ENCODE measurements at regions not wholly inside any gene's neighbourhood (a gene's known extent, or its start where the extent isn't known, plus 50 kb on each side); places are given as distances from the start of the nearest gene placed in this dataset.

DNA sequence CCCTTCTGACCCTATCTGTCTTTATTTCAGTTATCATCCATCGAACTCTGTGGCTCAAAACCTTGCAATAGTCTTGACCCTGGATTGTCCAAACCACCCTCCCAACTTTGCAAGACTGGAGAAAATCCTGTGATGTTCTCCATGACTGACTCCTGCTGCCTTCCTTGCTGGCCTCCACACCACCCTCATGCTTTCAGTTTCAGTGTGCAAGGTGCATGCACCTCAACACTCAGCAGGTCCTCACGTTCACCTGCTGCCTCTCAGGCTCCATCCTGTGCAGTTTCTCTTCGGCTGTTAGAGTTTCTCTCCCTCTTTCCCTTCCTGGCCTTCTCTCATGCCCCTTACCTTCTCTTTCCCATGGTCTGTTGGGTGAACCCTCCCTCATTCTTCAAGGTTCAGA, 59.4 kb upstream of the ASIC2 start:
- DNase-seq: no peak

DNA sequence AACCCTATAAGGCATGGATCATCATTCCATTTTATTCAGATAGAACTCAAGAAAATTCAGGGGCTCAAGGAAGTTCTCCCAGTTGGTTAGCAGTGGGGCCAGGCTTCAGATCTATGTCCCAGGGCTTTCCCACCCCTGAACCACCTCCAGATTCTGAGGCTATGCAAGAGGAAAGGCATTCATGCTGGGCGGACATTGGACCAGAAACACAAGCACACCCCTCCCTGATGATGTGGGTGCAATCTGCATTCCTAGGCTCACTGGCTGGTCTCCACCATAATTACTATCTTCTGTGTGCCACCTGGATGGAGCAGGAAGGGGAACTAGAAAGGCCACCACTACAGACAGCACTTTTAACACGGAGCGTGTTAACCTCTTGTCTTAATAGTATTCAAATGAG, 63.2 kb upstream of the ASIC2 start:
- no peak for DNase-seq

DNA sequence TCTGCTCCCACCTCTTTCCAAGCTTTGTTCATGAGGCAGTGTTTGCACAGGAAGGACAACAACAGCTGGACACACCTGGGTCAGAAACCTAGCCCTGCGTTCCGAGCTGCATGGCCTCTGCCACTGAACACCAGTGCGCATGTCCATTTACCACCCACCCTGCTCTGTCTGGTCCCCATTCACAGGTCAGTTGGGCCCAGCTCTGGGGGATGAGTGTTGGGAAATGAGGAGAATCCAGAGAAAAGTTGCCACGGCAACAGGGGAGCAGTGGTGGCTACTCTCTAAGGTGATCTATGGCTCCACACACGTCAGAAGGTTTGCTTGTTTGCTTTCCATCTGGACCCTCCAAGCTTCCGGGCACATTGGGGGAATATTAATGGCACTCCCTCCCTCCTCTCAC, 70.4 kb upstream of the ASIC2 start:
- DNase-seq: no peak

DNA sequence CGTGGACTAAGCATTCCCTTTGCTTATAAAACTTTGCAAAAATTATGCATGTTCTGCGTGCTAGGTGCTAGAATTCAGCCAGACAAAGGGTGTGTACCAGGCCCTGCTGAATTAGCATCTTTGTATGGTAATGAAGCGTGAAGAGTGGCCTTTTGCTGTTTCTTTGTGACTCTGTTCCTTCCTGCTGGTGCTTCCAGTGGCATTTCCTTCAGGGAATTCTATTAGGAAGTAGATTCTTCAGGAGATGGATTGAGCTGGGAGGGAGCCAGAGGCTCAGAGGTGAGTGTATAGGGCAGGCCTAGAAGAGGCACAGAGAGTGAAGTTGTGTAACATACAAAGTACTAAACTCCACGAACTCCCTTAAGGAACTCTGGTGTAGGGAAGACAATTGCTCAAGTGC, 73.9 kb upstream of the ASIC2 start:
- DNase-seq: no peak

DNA sequence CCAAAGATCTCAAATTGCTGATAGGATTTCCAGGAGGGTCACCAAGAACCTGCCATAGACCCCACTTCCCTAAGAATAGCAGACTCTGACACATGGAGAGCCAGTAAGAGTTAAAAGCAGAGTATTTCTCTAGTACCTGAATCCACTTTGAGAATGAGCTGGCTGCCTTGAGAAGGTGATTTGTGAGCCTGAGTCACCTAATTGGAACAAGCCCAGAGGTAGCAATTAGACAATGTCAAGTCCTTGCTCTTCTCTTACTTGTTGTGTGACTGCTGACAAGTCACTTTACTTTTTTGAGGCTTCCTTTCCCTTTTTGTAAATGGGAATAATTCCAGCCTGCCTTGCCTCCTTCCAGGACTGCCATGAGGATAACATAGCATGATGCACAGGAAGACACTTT, 76.1 kb upstream of the ASIC2 start:
- no peak for DNase-seq

DNA sequence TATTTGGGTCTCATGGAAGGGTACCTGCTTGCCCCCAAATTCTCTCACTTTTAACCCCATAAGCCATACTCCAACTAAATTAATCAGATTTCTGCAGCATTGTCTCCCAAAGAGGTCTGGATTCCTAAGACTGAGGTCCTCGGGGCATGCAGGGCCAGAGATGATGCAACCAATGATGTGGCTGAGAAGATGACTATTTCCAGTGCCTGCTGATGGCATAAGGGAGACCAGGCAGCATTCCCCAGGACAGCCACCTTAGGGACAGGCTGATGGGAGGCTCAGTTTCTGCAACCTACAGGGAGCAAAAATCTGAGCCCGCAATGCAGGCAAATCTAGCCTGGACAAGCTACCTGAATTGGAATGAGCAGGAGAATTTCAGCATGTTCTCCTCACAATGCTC, 76.8 kb upstream of the ASIC2 start:
- DNase-seq: no peak

DNA sequence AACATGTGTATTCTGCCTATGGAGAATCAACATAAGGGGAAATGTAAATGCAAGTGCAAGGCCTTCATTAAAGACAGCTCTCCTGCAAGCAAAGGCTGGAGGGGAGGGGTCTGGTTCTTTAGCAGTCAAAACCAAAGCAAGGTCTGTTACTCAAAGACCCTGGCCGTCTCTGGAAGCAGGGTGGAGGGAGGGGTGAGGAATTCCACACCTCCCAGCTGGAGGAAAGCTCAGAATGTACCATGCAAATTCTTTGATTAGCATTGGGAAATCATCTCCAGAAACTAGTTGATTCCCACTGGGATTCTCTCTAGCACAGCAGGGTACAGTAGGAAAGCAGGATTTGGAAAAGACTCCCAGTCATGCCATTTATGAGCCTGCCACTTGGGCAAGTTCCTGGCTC, 77.3 kb upstream of the ASIC2 start:
- no peak for DNase-seq

DNA sequence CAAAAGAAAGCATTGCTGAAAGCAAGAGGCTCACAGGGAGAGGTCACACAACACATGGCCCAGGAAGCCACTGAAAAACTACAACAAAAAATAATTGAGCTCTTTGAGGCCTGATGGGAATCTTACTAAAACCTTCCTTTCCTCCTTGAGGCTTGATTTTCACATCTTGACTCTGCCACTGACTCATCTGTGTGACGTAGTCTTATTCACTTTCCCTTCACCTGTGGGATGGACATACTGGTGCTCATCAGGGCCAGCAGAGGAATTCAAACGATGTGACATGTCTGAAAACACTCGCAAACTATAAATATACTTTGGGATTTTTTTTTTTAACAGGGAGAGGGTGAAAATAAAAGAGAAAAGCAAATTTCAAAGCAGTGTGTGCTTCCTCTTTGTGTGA, 78.3 kb upstream of the ASIC2 start:
- no peak for DNase-seq

DNA sequence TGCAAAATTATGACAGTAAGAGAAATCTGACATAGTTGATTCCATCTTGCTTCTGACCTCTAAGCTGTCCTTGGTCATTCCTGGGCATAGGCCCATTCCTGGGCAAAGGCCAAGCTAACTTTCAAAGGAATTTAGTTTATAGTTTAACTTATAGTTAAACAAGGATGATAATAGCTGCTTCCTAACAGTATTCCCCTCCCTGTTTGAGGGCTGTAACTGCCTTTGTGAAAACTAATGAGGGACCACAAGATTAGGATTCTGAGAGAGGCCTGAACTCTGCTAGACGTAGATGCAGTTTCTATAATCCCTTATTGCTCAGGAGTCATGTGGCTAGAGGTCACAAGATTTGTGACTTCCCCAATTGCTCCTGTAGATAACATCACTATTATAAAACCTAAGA, 80.2 kb upstream of the ASIC2 start:
- no peak for DNase-seq

DNA sequence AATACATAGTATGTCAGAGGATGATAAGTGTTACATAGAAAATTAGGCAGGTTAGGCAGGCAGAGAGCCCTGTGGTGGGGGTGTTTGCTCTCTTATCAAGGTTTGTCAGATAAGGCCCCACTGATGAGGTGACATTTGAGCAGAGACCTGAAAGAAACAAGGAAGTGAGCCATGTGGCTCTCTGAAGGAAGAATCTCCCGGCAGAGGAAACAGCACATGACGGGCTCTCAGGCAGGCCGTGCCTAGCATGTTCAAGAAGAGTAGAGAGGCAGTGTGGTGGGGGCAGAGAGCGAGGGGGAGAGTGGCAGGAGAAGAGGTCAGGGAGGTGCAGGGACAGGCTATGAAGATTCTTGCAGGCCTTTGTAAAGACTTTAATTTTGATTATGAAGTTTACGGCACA, 82.0 kb upstream of the ASIC2 start:
- no peak for DNase-seq

DNA sequence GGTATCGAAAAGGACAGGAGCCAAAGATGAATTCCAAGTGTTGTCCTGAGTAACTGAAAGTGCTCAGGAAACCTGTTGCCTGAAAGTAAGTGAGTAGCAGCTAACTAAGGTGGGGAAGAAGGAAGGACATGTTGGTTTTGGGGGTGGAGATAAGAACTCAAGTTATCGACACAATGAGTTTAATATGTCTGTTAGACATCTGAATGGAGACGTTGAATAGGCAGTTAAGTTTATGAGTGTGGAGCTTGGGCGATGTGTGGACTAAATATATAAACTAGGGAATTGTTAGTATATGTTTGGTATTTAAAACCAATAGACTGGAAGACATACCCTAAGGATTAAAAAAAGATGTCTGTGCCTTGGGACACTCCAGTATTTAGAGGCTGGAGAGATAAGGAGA, 82.7 kb upstream of the ASIC2 start:
- no peak for DNase-seq

DNA sequence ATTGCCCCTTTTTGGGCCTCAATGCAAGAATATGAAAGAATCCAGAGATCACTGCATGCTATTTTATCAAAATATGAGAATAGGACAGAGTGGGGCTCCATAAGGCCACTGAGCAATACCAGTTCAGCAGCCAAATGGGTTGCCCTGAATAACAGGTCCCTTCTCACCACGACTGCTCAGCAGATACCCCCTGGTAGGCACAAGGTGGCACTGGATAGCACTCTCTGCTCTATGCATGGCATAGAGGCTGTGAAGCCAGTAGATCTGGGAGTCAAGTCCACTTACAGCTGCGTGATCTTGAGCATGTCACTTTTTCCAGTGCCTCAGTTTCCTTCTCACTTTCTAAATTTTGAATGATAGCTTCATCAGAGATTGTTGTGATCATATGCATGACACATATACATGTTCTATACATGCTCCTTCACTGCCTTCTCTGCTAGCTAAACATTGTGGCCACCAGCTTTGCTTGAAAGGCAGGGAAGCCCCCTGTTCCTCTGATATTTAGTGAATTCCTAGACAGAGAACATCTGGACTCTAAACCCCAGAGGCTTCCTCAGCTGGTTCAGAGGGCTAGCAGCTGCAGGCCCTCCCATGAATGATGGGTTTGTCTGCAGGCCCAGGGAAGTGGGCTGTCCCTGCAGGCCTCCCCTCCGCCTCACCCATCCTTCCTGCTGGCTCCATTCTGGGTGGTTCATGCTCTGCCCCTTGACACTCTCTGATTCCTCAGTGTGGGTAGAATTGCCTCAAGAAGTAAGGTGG, 84.9 kb upstream of the ASIC2 start:
- DNase-seq: no peak

DNA sequence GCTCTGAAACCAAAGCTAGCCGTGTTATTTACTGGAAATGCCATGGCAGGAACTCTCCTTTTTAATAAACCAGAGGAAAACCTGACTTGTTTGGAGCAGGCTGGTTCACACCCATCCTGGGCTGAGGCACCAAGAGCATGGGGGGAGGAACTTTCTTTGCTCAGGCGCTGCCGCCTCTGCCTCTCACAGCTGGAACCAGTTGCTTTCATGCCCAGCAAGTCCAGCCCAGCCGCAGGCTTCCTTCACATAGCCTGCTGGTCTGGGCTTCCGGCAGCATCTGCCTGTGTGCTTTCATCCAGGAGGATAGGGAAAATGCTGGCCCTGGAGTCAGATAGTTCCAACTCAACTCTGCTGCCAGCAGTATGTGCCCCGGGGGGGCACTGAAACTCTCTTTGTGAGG, 88.1 kb upstream of the ASIC2 start:
- no peak for DNase-seq

DNA sequence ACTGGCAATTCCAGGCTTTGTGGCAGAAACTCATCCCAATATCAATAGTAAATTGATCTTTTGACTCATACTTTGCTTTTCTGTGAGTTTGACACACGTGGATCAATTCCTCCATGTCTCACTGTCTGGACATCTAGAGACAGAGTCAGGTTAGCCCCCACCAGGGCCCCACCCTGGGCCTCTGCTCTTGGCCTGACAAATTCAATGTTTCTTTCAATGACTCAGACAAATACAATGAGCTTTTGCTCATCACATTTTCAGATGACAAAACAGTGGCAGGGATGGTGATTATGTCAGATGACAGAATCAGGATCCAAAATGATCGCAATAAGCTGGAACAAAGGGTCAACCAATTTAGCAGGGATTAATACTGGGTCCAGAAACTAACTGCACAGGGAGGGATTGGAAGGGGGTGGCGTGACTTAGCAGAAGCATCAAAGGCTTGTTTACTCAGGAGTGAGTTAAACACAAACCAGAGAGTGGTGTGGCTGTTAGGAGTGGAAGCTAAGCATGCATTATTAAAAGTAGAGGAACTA, 90.5 kb upstream of the ASIC2 start:
- DNase-seq: no peak

DNA sequence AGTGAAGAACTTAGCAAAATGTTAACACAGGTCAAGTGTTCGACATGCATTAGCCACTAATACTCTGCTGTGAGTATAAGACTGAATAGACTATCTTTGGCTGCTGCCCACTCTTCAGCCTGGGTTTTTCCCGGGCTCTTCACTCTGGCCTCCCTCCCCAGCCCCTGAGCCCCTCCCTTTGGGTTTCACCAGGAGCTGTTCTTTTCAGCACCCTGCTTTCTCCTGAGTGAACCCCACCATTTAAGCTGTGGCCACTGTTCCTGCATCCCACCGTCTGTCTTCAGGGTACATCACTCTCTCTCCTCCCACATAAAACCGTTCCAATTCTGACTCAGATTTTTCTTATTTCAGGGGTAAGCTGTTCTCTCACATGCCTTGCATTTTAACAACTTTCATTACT, 92.0 kb upstream of the ASIC2 start:
- no peak for DNase-seq

DNA sequence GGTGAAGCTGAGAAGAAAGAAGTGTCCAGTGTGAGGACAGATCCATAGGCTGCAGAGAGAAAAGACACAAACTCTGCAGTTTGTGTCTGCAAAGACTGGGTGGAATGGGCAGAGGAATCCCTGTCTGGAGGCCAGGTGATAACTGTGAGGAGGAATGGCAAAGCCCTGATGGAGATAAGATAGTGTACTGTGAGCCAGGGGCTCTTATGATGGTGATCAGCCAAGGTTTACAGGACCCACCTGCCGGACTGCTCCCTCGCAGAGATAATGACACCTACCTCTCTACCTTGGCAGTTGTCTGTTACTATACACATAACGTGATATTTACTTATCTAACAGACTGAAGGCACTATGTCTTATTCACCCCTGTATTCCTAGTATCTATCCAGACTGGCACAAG, 92.6 kb upstream of the ASIC2 start:
- DNase-seq: no peak

DNA sequence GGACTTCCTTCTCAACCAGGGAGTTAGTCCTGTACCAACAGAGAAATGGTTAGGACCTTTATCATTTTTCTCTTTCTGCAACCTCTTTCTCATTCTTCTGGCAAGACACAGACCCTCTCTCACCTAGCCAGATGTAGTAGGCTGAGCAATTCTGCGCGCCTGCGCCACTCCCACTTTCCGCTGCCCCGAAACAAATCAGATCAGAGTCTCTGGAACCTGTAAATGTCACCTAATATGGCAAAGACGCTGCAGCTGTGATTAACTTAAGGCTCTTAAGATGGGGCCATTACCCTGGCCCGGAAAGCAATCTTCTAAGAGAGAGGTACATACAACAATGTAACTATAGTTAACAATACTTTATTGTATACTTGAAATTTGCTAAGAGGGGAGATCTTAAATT, 94.3 kb upstream of the ASIC2 start:
- DNase-seq: no peak

DNA sequence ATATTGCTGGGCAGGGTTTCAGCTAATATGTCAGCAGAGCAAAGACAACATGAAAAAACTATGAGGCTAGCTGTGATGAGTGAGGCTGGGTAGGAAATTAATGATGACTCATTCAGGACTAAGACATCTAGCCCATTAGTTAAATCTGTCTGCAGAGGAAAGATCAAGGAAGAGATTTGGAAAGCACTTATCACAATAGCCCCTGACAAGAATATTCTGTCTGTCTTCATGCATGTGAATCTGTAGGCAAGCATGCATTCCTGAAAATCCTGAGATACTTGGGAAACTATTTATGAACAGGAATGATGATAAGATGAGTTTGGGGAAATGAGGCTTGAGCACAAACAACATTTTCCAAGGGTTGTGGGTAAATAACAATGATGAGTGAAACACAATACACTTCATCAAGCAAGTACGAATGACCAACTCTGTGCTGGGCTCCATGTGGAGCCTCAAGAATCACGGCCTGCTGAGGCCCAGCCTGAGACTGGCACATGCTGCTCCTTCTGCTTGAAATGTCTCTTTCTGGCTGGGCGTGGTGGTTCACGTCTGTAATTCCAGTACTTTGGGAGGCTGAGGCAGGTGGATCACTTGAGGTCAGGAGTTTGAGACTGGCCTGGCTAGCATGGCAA, 96.5 kb upstream of the ASIC2 start:
- no peak for DNase-seq

DNA sequence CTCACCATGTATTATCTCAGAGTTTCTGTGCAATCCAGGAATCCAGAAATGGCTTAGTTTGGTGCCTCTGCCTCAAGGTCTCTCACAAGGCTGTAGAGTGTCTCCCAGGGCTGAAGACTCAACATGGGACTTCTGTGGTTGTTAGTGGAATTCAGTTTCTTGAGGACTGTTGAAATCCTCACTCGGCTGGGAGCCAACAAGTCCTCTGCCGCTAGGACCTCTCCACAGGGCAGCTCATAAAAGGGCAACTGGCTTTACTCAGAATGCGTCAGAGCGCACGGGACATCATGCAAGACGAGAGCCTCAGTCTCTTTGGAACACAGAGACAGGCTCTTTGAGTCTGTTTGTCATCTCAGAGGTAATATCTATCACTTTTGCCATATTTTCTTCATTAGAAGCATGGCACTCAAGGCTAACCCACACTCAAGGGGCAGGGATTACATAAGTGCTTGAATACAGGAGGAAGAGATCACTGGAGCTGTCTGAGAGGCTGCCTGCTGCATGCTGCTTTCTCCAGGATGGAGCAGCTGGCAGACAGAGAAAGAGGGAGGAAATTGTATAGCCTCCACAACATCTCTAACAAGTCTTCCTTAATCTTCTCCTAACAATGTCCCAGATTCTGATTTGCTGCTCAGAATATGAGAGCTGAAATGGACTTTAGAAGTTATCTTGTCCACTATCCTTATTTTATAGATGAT, 97.5 kb upstream of the ASIC2 start:
- no peak for DNase-seq

DNA sequence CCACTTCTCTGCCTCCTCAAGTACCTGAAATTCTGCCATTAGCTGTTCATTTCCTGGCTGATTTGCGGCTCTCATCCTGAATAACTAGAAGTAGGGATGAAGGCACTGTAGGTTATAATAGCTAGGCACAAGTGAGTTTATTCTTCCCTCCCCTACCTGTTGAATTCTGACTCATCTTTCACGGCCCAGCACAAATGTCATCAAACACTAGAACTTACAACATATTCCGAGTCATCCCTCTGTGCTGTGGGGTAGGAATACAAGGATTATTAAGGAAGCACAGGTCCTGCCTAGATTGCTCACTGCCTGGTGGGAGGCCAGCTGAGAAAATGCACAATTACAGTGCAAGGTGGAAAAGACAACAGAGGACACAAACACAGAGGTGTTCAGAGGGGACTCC, 103.7 kb upstream of the ASIC2 start:
- no peak for DNase-seq

DNA sequence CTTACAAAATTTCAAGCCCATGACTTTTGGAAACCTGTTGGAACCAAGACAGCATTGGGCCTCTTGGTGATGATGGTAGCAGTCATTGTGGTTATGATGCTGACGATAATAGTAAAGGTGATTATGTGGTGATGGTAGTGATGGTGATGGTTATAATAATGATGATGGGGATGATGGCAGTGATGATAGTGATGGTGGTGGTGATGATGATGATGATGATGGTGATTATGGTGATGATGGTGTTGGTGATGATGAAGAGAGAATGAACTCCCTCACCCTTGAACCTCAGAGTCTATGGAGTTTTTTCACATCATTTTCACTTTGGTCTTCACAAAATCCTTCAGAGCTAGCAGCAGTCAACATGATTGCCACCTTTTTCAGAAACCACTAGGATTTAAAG, 105.3 kb upstream of the ASIC2 start:
- DNase-seq: no peak

DNA sequence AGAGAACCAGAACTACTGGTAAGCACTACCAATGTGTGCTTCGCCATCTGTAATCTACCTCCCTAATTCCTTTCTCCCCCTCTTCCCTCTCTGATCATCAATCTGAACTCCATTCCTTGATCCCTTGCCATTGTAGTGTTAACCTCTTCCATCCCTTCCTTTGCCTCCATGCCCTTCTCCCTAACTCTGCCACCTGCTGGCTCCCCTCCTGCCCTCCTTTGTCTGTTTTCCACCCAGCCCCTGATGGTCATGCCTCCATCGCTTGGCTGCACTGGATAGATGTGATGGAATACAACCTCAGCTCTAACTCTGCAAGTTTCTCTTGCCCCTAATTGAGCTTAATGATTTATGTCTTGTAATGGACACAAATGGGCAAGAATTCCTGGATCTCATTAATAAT, 108.2 kb upstream of the ASIC2 start:
- no peak for DNase-seq

DNA sequence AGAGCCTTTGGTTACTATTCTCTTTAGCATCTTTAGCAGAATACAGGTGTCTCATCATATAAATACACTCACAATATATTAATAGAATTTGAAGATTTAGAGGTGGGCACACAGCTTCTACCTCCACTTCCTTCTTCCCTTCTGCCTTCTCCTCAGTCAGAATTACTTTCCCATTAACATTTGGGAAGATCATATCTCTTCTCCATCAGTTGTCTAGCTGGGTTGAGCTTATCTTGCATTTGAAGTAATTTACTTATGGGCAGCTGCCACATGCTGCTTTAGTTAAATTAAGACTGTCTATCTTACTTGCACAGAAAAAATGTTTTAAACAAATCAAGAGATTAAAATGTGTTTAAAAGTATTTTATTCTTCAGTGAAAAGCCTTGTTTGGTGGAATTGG, 110.1 kb upstream of the ASIC2 start:
- no peak for DNase-seq
